ENCODE measurements at regions not wholly inside any gene's neighbourhood (a gene's known extent, or its start where the extent isn't known, plus 50 kb on each side); places are given as distances from the start of the nearest gene placed in this dataset.

GRCh38 chr2:71850306-71850801 is 297.3 kb downstream of the CYP26B1 start:
- no peak for TF ChIP-seq CTCF (IDR thresholded peaks at IDR 0.05)
- no peak for TF ChIP-seq POLR2A (IDR thresholded peaks at IDR 0.05)

Data from Peyer's patch (tissue), 4 donors.